GM21423 (cell line): ENCODE measurements at regions not wholly inside any gene's neighbourhood (a gene's known extent, or its start where the extent isn't known, plus 50 kb on each side); places are given as distances from the start of the nearest gene placed in this dataset.

Source experiments
- ATAC-seq: cut with Tn5 transposase; IDR thresholded peaks from one replicate; pipeline ENCODE4 v1.9.1; 2021; ENCODE audit warnings: mild to moderate bottlenecking, moderate library complexity; ENCODE audit not compliant: unreplicated experiment

DNA sequence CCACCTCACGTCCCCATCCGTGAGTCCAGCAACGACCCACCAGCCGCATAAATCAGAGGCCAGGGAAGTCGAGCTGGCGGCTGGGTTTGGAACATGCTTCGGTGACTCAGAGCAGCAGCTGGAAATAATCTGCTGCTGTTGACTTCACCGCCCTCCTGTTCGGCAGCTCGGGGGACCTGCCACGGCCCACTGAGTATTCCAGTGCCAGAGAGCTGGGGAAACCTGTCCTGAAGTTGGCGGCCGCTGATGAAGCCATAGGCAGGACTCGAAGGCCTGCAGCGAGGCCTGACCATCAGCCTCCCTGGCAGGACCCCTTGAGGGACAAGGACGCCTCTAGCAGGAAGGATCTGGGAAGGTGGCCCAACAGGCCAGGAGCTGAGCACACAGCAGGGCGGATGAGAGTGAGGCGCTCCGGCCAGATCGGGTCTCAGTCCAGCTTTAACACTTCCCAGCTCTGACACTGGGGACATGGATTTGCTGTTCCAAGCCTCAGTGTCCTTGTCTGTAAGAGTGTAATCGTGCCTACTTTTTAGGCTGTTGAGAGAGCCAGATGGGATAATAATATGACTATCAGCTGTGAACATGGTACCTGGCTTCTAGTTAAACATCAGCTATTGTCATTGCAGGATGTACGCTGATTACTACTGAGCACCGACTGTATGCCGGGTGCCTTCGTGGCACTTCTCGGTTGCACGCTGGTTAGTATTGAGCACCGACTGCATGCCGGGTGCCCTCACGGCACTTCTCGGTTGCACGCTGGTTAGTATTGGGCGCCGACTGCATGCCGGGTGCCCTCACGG lies 50.4 kb upstream of the CIBAR2 start:
- no peak for ATAC-seq

DNA sequence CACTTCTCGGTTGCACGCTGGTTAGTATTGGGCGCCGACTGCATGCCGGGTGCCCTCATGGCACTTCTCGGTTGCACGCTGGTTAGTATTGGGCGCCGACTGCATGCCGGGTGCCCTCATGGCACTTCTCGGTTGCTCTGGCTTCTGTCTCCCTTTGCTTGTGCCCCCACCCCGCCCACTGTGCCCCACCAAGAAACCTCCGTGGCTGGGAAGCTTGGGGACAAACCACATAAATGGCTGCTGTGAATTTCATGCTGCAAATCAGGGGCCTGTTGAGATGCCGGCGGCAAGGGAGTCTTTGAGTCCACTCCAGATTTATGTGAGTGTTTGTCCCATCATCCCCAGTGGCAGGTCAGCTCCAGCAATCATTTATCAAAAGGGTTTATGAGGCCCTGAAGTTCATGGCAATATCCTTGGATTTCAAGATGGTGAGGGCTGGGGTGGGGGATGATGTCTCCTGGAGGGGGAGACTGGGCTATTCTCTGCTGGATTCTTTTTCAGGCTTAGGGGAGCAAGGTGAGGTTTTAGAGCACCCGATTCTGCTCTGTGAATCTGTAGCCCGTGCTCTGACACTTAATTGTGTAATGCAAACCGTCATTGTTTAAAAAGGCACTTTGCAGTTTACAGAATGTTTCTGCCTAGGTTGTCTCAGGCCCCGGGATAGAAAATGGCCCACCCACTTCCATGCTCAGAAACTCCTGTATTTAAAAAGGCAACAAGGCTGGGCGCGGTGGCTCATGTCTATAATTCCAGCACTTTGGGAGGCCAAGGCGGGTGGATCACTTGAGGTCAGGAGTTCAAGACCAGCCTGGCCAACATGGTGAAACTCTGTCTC lies 51.2 kb upstream of the CIBAR2 start:
- no peak for ATAC-seq

DNA sequence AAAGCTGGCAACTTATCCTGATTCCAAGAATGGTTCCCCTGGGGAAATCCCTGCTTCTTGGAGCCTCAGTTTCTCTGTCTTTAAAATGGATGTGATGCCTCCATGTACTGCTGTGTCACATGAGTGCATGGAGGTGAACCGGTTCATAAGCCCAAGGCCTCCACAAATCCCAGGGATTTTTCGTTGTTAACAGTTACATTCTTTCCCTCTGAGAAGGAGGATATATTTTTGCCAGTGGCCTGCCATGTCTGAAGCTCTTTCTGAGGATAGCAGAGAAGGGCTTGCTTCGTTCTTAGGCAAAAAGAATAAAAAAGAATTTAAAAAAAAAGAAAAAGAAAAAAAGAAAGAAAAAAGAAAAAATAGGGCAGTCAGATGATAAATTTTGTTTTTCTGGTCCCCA lies 52.2 kb upstream of the CIBAR2 start:
- ATAC-seq: no peak

DNA sequence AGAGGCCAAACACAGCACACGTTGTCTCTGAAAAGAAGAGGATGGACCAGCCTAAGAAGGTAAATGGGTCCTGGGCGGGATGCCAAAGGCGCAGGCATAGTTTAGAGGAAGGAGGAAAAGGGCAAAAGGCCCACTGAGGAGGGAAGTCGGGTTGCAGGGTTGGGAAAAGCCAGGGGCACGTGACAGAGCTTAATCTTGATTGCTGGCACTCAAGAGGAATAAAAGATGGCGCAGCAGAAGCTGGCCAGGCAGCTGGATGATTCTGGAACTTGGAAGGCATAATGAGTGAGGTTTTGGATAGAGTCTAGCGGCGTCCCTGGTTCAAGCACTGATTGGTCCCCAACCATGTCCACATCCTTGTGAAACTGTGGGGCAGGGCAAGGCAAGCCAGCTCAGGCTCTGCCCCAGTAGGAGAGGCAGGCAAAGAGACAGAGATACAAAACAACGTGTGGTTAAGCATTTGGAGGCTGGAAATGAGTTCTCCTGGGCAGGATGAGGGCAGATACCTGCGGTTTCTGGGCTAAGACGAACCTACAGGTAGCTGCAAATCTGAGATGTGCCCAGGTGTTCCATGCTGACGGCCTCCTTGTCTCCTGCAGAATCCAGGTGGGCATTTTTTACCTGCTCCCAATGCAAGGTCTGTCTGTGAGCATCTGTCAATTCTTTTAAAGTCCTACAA lies 52.7 kb upstream of the CIBAR2 start:
- ATAC-seq: no peak

DNA sequence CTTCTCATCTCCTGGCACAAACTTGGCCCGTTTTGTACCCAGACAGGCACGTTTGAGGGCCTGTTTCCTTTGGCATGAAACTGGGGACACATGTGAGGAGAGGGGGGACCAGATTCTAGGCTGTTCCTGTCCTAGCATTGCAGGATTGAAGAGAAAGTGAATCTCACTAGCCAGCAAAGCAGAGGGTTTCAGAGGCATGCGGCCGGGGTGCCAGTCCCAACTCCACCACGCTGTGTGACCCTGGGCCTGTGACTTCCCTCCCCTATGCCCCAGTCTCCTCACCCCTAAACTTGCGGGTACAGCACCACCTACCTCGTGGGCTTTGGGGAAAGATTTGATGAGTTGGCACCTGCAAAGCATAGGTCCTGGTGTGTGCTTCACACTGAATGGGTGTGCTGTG lies 53.5 kb upstream of the CIBAR2 start:
- ATAC-seq: no peak

DNA sequence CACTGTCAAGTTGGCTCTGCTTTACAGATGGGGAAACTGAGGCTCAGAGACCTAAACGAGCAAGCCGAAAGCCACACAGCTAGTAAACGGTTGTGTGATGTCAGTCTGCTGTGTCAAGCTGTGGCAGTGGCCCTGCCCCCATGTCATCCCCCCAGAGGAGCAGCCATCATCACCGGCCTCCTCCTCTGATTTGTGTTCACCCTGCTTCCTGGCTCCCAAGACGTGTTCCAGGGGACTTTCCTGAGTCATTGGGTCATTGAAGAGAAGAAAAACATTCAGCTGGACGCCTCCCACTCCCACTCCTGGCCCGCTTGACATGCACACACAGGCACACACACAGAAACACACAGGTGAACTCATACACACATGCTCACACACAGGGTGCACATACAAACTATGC lies 54.0 kb upstream of the CIBAR2 start:
- no peak for ATAC-seq

DNA sequence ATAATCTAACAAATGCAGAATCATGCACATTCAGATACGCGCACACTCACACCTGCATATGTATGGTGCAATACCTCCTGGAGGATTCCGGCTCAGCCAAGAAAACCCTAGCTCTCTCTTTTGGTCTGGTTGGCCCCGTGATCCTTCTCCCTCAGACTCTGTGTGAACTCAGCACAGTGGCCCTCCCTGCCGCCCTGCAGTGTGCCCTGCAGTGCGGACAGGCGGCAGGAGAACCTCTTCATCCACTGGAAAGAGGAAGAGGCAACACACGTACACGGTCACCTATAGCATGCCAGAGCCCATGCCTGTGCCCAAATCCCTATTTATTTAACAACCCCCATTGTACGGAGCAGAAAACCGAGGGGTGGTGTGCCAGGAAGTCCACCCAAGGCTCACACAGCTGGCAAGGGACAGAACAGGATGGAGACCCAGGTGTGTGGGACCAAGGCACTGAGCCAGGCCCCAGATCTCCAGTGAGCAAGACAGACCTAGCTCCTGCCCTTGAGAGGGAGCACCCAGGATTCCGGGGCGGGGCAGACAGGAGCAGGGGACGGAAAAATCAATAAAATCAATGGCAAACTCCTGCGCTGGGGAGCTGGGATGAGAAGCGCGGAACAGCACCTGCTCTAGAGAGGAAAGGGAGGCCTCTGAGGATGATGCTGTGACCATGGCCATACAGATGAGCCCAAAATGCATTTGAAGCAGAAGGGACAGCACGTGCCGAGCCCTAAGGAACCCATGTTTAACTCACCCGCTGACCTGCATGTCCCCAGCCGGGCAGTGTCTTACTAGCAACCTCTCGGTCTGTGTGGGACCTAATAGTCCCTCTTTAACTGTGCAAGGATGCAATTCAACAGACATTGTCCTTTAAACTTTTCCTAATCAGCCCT lies 54.7 kb upstream of the CIBAR2 start:
- no peak for ATAC-seq

DNA sequence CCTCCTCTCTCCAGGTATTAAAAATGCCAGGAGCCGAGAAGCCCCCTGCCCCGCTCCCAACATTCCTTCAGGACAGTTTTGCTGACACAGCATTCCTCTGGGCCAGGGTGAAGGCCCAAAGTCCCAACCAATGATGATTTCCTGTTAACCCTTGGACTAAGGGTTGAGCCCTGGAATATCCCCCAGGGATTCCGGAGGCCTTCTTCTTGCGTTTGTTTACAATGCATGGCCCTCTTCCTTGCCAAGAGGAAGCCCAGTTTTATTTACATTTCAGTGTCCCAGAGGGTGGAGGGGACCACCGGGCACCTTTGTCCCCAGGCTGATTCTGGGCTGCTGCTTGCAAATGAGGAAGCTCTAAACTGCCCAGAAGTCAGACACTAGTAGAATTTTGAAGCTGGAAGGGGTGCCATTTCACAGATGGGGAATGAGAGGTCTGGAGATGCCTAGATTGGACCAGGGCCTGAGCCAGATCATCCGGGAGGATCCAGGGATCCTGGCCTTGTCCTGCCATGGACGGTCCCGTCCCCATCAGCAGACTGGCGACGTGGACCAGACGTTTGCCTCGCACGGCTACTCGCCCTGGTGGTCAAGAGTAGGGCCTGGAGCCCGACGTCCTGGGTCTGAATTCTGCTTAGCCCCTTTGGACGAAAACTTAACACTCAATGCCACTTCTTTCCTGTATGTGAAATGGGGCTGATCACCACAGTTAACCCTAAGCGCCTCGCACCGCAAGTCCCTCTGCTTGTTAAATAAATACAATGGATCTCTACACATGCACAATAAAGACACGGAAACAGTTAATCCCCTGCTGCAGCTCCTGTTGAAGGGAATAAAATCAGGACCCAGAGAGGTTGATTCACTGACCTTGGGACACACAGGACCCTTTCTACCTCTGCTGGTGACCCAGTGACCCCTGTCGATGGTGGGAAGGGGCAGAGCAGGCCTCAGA lies 55.6 kb upstream of the CIBAR2 start:
- no peak for ATAC-seq

DNA sequence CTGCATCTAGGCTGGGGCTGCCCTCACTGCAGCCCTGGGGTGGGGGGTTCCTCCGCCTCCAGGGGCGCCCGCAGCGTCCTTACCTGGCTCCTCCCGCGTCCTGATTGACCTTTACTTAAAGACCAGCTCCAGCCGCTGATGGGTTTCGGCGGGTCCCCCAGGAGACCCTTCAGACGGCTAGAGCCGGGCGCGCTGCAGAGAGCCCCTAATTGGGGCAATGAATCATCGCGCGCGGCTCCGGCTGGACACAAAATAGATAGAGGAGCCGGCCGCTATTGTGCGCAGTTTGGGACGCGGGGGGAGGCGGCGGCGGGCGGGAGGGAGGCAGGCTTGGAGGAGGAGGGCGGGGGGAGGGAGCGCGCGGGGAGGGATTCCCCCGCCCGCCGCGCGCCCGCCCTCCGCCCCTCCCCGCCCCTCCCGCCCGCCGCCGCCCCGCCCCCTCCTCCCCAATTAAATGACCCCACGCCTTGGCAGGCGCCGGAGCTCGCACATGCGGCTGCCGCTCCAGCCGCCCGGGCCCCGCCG lies 56.5 kb upstream of the CIBAR2 start:
- no peak for ATAC-seq

DNA sequence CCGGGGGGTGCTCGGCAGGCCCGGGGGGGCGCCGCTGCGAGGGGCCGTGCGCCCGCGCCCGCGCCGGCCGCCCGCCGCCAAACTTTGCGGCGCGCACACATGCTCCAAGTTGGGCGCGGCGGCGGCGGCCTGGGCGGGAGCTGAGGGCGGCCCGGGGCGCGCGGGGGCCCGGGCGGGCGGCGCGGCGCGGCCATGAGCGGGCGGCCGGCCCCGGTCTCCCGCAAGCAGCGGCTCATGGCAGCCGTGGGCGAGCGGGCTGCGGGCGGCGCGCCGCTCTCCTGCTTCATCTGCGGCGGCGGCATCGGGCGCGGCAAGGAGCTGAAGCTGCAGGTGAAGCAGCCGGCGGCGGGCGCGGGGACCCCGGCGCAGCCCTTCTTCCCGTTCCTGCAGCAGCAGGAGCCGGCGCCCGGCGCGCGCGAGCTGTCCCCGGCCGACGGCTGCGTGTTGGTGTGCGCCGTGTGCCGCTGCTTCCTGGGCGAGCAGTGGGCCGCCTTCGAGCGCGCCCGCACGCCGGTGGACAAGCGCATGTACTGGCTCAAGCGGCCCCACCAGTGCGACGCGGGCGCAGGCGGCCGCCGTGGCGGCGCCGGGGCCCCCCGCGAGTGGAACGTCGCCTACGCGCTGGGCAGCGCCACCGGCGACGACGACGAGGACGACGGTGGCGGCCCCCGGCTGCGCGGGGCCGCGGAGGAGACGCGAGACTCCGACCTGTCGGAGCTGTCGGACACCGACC lies 57.2 kb upstream of the CIBAR2 start:
- ATAC-seq: no peak

DNA sequence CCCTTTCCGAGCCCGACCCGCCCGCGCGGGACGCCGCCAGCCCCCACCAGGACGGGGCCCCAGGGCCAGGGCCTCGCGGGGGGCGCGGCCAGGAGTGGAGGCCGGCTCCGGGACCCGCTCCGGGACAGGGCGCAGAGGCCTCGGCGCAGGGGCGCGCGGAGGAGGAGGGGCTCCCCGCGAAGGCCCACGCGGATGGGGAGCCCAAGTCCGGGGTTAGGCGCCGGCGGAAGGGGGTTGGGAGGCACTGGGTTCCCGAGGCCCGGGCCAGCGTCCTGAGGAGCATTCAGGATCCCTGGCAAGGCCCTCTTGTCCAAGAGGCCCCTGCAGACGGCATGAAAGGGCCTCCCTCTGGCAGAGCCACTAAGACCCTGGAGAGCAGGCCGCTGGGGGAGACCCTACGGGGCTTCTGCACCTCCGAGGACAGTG lies 57.8 kb upstream of the CIBAR2 start:
- ATAC-seq: no peak

DNA sequence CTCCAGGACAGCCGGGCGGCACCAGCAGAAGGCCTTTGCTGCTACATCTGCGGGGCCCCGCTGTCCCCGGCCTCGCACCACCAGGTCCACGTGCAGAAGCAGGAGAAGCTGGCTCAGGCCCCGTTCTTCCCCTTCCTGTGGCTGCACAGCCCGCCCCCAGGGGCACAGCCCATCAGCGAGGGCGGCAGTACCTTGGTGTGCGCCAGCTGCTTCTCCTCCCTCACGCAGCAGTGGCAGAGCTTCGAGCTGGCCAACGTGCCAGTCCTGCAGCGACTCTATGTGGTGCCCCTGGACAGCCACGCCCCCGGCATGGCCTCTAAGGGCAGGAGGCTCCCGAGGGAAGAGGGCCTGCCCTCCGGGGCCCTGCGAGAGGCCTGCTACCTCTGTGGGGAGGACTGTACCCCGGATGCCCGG lies 58.3 kb upstream of the CIBAR2 start:
- ATAC-seq: no peak

DNA sequence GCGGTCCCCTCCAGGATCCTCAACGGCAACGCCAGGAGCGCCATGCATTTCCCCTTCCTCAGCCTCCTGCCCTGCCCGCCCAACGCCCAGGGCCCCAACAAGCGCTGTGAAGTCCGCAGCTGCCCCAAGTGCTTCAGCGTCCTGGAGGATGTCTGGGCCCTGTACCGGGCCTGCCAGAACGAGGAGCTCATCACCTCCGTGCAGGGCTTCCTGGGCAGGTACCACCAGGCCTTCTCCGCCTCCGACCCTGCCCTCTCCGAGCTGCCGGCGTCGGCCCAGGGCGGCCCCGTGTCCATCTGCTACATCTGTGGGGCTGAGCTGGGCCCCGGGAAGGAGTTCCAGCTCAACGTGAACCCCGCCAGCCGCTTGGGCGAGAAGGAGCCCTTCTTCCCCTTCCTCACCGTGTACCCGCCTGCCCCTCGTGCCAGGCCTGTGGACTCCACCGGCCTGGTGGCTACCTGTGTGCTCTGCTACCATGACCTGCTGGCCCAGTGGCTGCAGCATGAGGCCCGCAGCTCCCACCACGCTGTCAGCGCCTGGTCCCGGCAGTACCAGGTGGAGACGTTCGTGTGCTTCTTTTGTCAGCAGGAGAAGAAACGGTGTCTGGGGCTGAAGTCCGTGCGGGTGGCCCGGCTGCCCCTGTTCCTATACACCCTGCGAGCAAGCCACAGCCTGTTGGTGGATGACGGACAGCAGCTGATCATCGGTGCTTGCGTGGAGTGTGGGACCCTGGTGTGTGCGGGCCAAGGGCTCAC lies 58.9 kb upstream of the CIBAR2 start:
- ATAC-seq: no peak

DNA sequence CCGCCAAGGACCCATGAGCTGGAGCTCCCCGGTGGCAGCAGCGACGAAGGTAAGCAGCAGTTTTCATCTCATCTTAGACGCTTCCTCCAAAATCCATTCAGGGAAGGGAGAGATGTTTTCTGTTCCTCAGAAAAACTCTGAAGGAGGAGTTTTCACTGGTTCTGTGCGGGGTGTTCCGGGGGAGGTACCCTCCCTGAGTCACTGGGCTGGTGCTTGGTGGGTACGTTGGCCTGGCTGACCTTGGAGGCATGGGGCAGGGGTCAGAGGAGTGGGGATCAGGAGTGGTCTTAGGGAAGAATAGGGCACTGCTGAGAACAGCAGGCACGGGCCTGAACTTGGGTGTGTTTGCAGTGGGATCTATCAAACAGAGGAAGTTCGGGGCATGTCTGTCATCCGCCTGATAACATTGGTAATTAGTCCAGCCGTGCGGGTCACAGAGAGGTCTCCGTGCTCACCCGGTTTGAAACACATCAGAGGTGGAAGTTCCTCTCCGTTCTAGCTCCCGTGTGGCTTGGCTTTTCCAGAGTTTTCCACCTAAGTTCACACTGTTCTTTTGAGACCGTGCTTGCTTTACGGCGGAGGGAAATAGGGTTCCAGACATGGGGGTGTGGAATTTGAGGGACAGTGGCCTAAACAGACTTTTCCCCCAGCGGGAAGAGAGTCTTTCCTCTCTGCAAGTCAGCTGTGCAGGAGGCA lies 59.6 kb upstream of the CIBAR2 start:
- no peak for ATAC-seq

DNA sequence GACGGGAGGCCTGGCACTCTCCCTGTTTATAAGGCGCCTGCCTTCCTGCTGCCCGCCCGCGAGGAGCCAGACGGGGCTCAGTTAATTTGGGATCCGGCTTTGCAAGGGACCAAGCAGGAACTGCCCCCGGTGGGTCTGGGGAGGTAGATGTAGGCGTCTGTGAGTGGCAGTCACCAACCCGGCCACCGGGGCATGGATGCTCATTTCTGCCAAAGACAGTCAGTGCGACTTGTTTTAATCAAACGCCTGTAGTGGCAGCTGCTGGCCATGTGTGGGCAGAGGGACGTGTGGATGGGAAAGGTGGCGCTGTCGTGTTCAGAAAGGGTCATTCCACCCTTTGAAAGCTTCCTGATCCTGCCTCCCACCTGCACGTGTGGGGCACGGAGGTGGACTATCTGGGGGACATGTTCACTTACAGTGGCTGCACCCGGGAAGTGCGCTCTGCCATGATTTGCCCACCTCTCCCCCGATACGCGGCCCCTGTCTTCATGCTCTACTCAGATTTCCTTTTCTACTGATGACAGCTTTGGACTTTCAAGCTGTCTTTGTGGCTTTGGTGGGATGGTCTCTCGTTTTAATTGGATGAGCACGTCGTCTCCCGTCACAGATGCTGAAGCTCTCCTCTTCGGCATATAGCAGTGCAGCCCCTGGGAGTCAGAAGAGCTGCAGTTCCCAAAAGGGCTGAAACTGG lies 60.3 kb upstream of the CIBAR2 start:
- ATAC-seq: no peak

DNA sequence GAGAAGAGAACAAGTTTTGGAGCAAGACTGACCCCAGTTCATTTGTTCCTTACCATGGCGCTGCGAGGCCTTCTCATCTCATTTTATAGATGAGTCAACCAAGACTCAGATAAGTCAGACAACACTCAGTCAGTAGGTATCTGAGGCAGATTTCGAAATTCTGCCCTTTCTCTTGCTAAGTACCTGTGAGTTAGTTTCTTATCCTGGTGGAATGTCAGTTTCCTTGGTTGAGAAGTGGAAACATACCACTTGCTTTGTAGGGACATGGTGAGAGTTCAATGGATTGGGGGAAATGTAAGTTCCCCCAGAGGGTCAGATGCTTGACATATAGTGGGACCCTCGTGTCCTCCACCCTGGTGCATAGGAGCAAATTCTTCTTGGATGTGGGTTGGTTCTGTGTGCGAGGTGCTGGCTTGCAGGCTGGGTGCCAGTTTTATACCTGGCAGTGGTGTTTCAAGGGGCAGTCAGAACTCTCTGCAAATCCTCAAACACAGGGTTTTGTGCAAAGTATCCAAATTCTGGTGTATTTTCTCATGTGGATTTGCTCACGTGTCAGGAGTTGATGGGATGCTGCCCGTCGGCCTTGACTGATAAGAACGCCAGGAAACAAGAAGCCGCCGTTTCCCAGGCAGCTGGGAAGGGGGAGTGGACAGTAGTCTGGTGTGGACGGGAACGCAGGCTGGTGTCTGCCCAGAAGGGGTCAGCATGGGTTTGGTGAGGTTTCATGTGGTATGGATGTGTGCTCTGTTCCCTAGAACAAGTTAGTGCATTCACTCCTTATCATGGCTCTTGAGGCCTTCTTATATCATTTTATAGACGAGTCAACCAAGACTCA lies 61.1 kb upstream of the CIBAR2 start:
- ATAC-seq: no peak
